ENCODE measurements at regions not wholly inside any gene's neighbourhood (a gene's known extent, or its start where the extent isn't known, plus 50 kb on each side); places are given as distances from the start of the nearest gene placed in this dataset.

GRCh38 chr7:29636009-29636351 lies 72.3 kb downstream of the PRR15 start:
- TF ChIP-seq CTCF (IDR thresholded peaks at IDR 0.05; ENCODE audit: poor library complexity): no peak
- TF ChIP-seq EZH2phosphoT487 (IDR thresholded peaks at IDR 0.05; ENCODE audit: low read depth, severe bottlenecking, unreplicated experiment): no peak
